ENCODE measurements at regions not wholly inside any gene's neighbourhood (a gene's known extent, or its start where the extent isn't known, plus 50 kb on each side); places are given as distances from the start of the nearest gene placed in this dataset.
"Not testable (repeated sequence)": the region's sequence is repeated elsewhere in the genome, so short reads cannot be mapped to it uniquely, and the experiment has no call there.

- not testable (repeated sequence) for TF ChIP-seq CTCF, POLR2A (IDR thresholded peaks at IDR 0.05)
These were observed 122.5 kb downstream of the TMEM121 start for GRCh38 chr14:105648609-105649535.

Measured in heart left ventricle (tissue), 13 donors.